K562 (cell line): ENCODE measurements at regions not wholly inside any gene's neighbourhood (a gene's known extent, or its start where the extent isn't known, plus 50 kb on each side); places are given as distances from the start of the nearest gene placed in this dataset.

ENCODE experiments used
- ATAC-seq: fragments of 200-7000 bp; cut with Tn5 transposase; 3 replicates; pipeline ENCODE4 v1.9.1; 2020; ENCODE audit warnings: moderate library complexity
- BruUV-seq: library from RNA; stranded (reverse); fragments of 400-500 nt; replicated peaks from 2 replicates; lab custom pipeline; 2021; lab: Mats Ljungman, UMichigan
- CTCF ChIA-PET: fragments of 300-600 bp; formaldehyde crosslinking; extraction: SDS; loops from one replicate; lab custom pipeline; 2021; ENCODE audit warnings: low intra/inter-chr PET ratio; lab: Yijun Ruan, JAX
- POLR2A ChIA-PET: fragments of 300-600, 350-650 bp; sonication (Branson Sonifier 250); formaldehyde crosslinking; extraction: SDS; loops from one replicate; lab custom pipeline; 2021; ENCODE audit warnings: antibody characterized with exemption, inconsistent platforms; lab: Yijun Ruan, JAX
- DNase-seq, 4 experiments: peaks; one replicate each; pipeline versions ENCODE4 v3.0.0 to v3.0.0-alpha.2; 2011 to 2018; ENCODE audit warnings: low spot score in 3 of 4, mixed read lengths in 3 of 4; ENCODE audit errors: extremely low read depth in 1 of 4
- FAIRE-seq: peaks from 2 replicates; lab custom pipeline; 2011; peaks lifted over from hg19 to GRCh38; lab: Jason Lieb, UNC
- H2AFZ ChIP-seq: 2 replicates; pipeline ENCODE4 v1.6.0; 2011; ENCODE audit warnings: low read depth, low read length, control low read depth, inconsistent platforms
- H3K27ac ChIP-seq: fragments of 200-600 bp; 3 replicates; pipeline ENCODE4 v1.8.0; 2011; ENCODE audit warnings: low read depth, mild to moderate bottlenecking, control low read depth, inconsistent platforms, low read length, moderate library complexity, mixed read lengths; ENCODE audit errors: extremely low read depth
- H3K27me3 ChIP-seq, 2 experiments: fragments of 300-600 bp in 1 of 2; 2 replicates in 1 of 2; 3 replicates in 1 of 2; pipeline versions ENCODE4 v1.6.0 to v1.8.0; 2011; ENCODE audit warnings: inconsistent platforms in 2 of 2, low read length in 2 of 2, mild to moderate bottlenecking in 1 of 2, mixed read lengths in 1 of 2, moderate library complexity in 1 of 2; ENCODE audit not compliant: control insufficient read depth in 2 of 2, insufficient read depth in 2 of 2
- H3K36me3 ChIP-seq: fragments of 300-600 bp; 3 replicates; pipeline ENCODE4 v1.8.0; 2011; ENCODE audit warnings: mild to moderate bottlenecking, low read length, inconsistent platforms; ENCODE audit not compliant: control insufficient read depth, insufficient read depth
- H3K4me1 ChIP-seq, 2 experiments: fragments of 200-600 bp in 1 of 2; replicated peaks in 1 of 2; 2 replicates in 1 of 2; 3 replicates in 1 of 2; pipeline versions ENCODE4 v1.5.1 to v1.8.0; 2011; ENCODE audit warnings: inconsistent platforms in 2 of 2, low read length in 2 of 2, mild to moderate bottlenecking in 1 of 2, mixed read lengths in 1 of 2, moderate library complexity in 1 of 2; ENCODE audit not compliant: control insufficient read depth in 2 of 2, insufficient read depth in 2 of 2
- H3K4me2 ChIP-seq: 2 replicates; pipeline ENCODE4 v1.6.1; 2011; ENCODE audit warnings: low read length, control low read depth, inconsistent platforms, mixed read lengths; ENCODE audit not compliant: insufficient read depth
- H3K4me3 ChIP-seq: fragments of 200-600 bp; sonication (generic), shearing (Covaris generic); 2 replicates; pipeline ENCODE4 v1.5.1; 2016; ENCODE audit warnings: control low read depth, inconsistent platforms
- H3K79me2 ChIP-seq: fragments of 200-600 bp; 3 replicates; pipeline ENCODE4 v1.8.0; 2011; ENCODE audit warnings: low read length, inconsistent platforms; ENCODE audit not compliant: control insufficient read depth, insufficient read depth
- H3K9ac ChIP-seq, 2 experiments: 2 replicates each; pipeline versions ENCODE4 v1.6.0 to v1.6.1; 2011; ENCODE audit warnings: low read depth in 2 of 2, low read length in 2 of 2, control low read depth in 1 of 2, inconsistent platforms in 1 of 2, mild to moderate bottlenecking in 1 of 2, mixed read lengths in 1 of 2; ENCODE audit not compliant: insufficient read depth in 1 of 2
- H3K9me1 ChIP-seq: one replicate; pipeline ENCODE4 v1.6.0; 2011; ENCODE audit warnings: inconsistent platforms, mild to moderate bottlenecking, low read length, moderate library complexity; ENCODE audit not compliant: control insufficient read depth, insufficient read depth
- H3K9me3 ChIP-seq: replicated peaks from 2 replicates; pipeline ENCODE4 v1.5.1; 2011; ENCODE audit warnings: low read depth, low read length, inconsistent platforms; ENCODE audit not compliant: control insufficient read depth, insufficient read depth
- H4K20me1 ChIP-seq: replicated peaks from 2 replicates; pipeline ENCODE4 v1.6.1; 2011; ENCODE audit warnings: low read length, inconsistent platforms, mixed read lengths; ENCODE audit not compliant: control insufficient read depth, insufficient read depth
- ASH1L ChIP-seq: fragments of 450-650 bp; IDR thresholded peaks from 2 replicates; pipeline ENCODE4 v1.6.1; 2018; ENCODE audit warnings: borderline replicate concordance, mild to moderate bottlenecking, low read depth; ENCODE audit not compliant: partially characterized antibody
- ILK ChIP-seq: fragments of 450-650 bp; IDR thresholded peaks from 2 replicates; pipeline ENCODE4 v1.6.1; 2016; ENCODE audit warnings: missing genetic modification characterization, low read depth, mild to moderate bottlenecking, missing compliant biosample characterization, moderate library complexity, borderline replicate concordance
- LARP7 ChIP-seq: fragments of 450-650 bp; IDR thresholded peaks from 2 replicates; pipeline ENCODE4 v1.6.1; 2016
- NCOA4 ChIP-seq: fragments of 450-650 bp; IDR thresholded peaks from 2 replicates; pipeline ENCODE4 v1.6.1; 2018; ENCODE audit warnings: mild to moderate bottlenecking; ENCODE audit not compliant: partially characterized antibody
- NFXL1 ChIP-seq: fragments of 450-650 bp; formaldehyde crosslinking; IDR thresholded peaks from 2 replicates; pipeline ENCODE4 v1.4.0; 2021; ENCODE audit warnings: mild to moderate bottlenecking
- PCBP2 ChIP-seq: fragments of 200-400 bp; formaldehyde crosslinking; IDR thresholded peaks from 2 replicates; pipeline ENCODE4 v1.6.1; 2018; ENCODE audit warnings: low read length, low read depth, mild to moderate bottlenecking, moderate library complexity; ENCODE audit not compliant: poor library complexity, severe bottlenecking
- POLR2H ChIP-seq: IDR thresholded peaks from 2 replicates; pipeline ENCODE4 v1.6.1; 2016; ENCODE audit warnings: missing genetic modification characterization, low read depth, mild to moderate bottlenecking, control low read depth, missing compliant biosample characterization, moderate library complexity
- POLR3A ChIP-seq: IDR thresholded peaks from 2 replicates; pipeline ENCODE4 v1.6.1; 2011; ENCODE audit warnings: borderline replicate concordance, mild to moderate bottlenecking, moderate library complexity; ENCODE audit not compliant: insufficient read length, insufficient read depth; ENCODE audit errors: extremely low read depth
- RCOR1 ChIP-seq, 2 experiments: IDR thresholded peaks; 2 replicates each; pipeline ENCODE4 v1.6.1; 2012; ENCODE audit warnings: low read depth in 2 of 2, low read length in 2 of 2, borderline replicate concordance in 1 of 2, improper control_type of control experiment in 1 of 2
- RHOXF2B ChIP-seq: fragments of 250-450 bp; sonication (Bioruptor Pico); conservative IDR thresholded peaks from 2 replicates; pipeline ENCODE4 v1.5.1; 2021
- TFAM ChIP-seq: fragments of 250-450 bp; sonication (Bioruptor Pico); conservative IDR thresholded peaks from 2 replicates; pipeline ENCODE4 v1.5.0; 2021; ENCODE audit warnings: mild to moderate bottlenecking, moderate library complexity
- TFAP4 ChIP-seq: sonication (generic); formaldehyde crosslinking; IDR thresholded peaks from 2 replicates; pipeline ENCODE4 v1.8.0; 2022; ENCODE audit warnings: missing genetic modification reagents, mild to moderate bottlenecking, moderate library complexity, borderline replicate concordance
- ZNF408 ChIP-seq: fragments of 250-450 bp; sonication (Bioruptor Pico); IDR thresholded peaks from 2 replicates; pipeline ENCODE4 v1.4.0; 2020; ENCODE audit warnings: low read depth, mild to moderate bottlenecking, moderate library complexity
- ZNF57 ChIP-seq: fragments of 450-650 bp; formaldehyde crosslinking; IDR thresholded peaks from 2 replicates; pipeline ENCODE4 v1.4.0; 2020; ENCODE audit warnings: mild to moderate bottlenecking, moderate library complexity
- ZSCAN29 ChIP-seq: fragments of 450-650 bp; IDR thresholded peaks from 2 replicates; pipeline ENCODE4 v1.6.1; 2017
- in situ Hi-C: fragments of 300-500 bp; cut with MboI; formaldehyde crosslinking; loops from 4 replicates; pipeline ENCODE4 v1.15.0; 2018; ENCODE audit warnings: inconsistent platforms, mixed read lengths
- intact Hi-C: fragments of 100-400 bp; cut with micrococcal nuclease; formaldehyde crosslinking; loops from 2 replicates; pipeline ENCODE4 v1.14.2; 2022

DNA sequence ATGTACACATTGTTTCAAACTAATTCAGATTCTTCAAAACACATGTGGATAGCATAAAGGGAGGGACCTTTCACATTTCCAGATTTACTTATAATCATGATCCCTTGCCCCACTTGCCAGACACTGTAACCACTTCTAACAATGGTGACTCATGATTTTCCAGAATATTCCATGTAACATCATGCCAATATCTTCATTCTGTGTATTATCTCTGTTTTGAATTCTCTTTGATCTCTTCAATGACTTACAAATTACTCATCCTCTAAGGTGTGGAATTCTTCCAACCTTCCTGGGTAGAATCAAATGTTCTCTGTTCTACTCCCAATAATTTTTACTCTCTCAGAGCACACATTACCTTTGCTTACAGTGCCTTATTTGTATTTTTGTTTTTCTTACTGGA is 517.1 kb downstream of the PCDH7 start:
- Histone ChIP-seq H3K79me2 (no peaks in the 10 kb centered on the region), H3K4me3 (no peak overlapping the region), H3K27ac (no peak overlapping the region), H3K9me3 (no peaks in the 10 kb centered on the region), H3K4me1 (no peaks in the 10 kb centered on the region), H2AFZ (no peak overlapping the region), H3K9ac (no peak overlapping the region), H3K36me3 (no peaks in the 10 kb centered on the region), H3K4me2 (no peak overlapping the region), H4K20me1 (no peaks in the 10 kb centered on the region), H3K9me1 (no peaks in the 10 kb centered on the region), H3K27me3 (no peaks in the 10 kb centered on the region)
- TF ChIP-seq NFXL1: no peak
- no peak for TF ChIP-seq TFAP4 (CRISPR knock-in tag)
- no peak for TF ChIP-seq ZNF57 (CRISPR knock-in tag)
- no peak for TF ChIP-seq POLR3A
- TF ChIP-seq NCOA4: no peak
- no peak for TF ChIP-seq ZNF408 (CRISPR knock-in tag)
- TF ChIP-seq ILK (tag): no peak
- TF ChIP-seq RHOXF2B (CRISPR knock-in tag): no peak
- TF ChIP-seq TFAM (CRISPR knock-in tag): no peak
- TF ChIP-seq PCBP2: no peak
- TF ChIP-seq POLR2H (tag): no peak
- no peak for TF ChIP-seq ZSCAN29
- TF ChIP-seq RCOR1 (IDR thresholded peaks at IDR 0.05; ENCODE audit: borderline replicate concordance in 1 of 2, low read depth in 2 of 2, low read length in 2 of 2): no peak
- TF ChIP-seq LARP7: no peak
- no peak for TF ChIP-seq ASH1L
- BruUV-seq: no TSS peak
- intact Hi-C loops (no loop called here), in situ Hi-C loops (no loop called here)
- ChIA-PET CTCF (no interaction called here), POLR2A (no interaction called here)
- no peak for DNase-seq
- ATAC-seq: no peak
- FAIRE-seq: no peak
